ENCODE measurements at regions not wholly inside any gene's neighbourhood (a gene's known extent, or its start where the extent isn't known, plus 50 kb on each side); places are given as distances from the start of the nearest gene placed in this dataset.

- no peaks in the 10 kb centered on the region for H3K9me3 Mint-ChIP-seq
- no peak overlapping the region for H3K27ac Mint-ChIP-seq
- H3K4me3 Mint-ChIP-seq: no peak overlapping the region
- H3K27me3 Mint-ChIP-seq (ENCODE audit: low read depth): no peaks in the 10 kb centered on the region
- no peak for TF ChIP-seq CTCF (IDR thresholded peaks at IDR 0.05; ENCODE audit: unreplicated experiment in 3 of 3)
- no peaks in the 10 kb centered on the region for H3K36me3 Mint-ChIP-seq (ENCODE audit: low read depth)
- peaks cover 8% of the 10 kb centered on the region for H3K4me1 Mint-ChIP-seq
These were observed 685.2 kb upstream of the CHORDC1 start for GRCh38 chr11:90908074-90908473.

DNA sequence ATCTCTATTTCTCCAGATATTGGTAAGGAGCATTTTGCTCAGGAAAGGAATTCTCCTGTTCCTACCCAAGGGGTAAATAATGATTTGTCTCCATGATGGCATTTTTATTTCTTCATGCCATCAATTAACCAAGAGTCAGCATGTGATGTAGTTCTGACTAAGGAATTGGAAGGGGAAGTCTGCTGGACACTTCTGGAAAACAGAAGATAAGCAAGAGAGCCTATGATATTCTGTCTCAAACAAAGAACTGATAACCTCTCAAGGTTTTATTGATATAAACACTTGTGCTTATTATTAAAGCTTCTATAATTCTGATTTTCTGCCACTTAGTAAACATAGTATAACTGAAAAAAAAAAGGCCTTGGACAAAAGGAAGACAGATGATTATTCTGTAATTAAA is 673.0 kb upstream of the CHORDC1 start:
- Mint-ChIP-seq H3K4me3 (no peak overlapping the region), H3K36me3 (ENCODE audit: low read depth) (no peaks in the 10 kb centered on the region), H3K9me3 (peaks cover 5% of the 10 kb centered on the region), H3K4me1 (no peaks in the 10 kb centered on the region), H3K27ac (no peak overlapping the region), H3K27me3 (ENCODE audit: low read depth) (no peaks in the 10 kb centered on the region)
- TF ChIP-seq CTCF (IDR thresholded peaks at IDR 0.05; ENCODE audit: unreplicated experiment in 3 of 3): no peak

- H3K27ac Mint-ChIP-seq: peak overlapping the region in 1 of 3 experiments; percentile 61
- no peaks in the 10 kb centered on the region for H3K27me3 Mint-ChIP-seq (ENCODE audit: low read depth)
- no peaks in the 10 kb centered on the region for H3K36me3 Mint-ChIP-seq (ENCODE audit: low read depth)
- TF ChIP-seq CTCF (IDR thresholded peaks at IDR 0.05; ENCODE audit: unreplicated experiment in 3 of 3): no peak
- no peaks in the 10 kb centered on the region for H3K4me1 Mint-ChIP-seq
- no peak overlapping the region for H3K4me3 Mint-ChIP-seq
- peaks cover 3% of the 10 kb centered on the region for H3K9me3 Mint-ChIP-seq
These were observed 667.5 kb upstream of the CHORDC1 start for GRCh38 chr11:90890347-90890746.

DNA sequence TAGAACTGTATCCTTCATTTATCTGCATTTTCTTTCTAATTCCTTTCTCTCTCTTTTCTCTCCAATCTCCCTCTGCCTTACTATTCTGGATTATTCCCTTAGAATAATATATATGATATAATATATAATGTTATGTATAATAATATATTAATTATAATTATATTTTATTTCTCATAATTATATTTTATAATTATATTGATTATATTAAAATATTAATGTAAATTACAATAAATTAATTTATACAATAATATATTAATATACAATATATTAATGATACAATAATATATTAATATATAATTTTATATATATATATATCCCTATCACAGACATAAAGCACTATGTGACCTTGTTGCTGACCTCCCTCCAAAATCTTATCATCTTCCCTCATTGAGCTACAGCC is 661.3 kb upstream of the CHORDC1 start:
- no peaks in the 10 kb centered on the region for H3K36me3 Mint-ChIP-seq (ENCODE audit: low read depth)
- H3K27ac Mint-ChIP-seq: no peak overlapping the region
- H3K9me3 Mint-ChIP-seq: no peaks in the 10 kb centered on the region
- H3K4me1 Mint-ChIP-seq: no peaks in the 10 kb centered on the region
- H3K27me3 Mint-ChIP-seq (ENCODE audit: low read depth): no peaks in the 10 kb centered on the region
- H3K4me3 Mint-ChIP-seq: no peak overlapping the region
- no peak for TF ChIP-seq CTCF (IDR thresholded peaks at IDR 0.05; ENCODE audit: unreplicated experiment in 3 of 3)

DNA sequence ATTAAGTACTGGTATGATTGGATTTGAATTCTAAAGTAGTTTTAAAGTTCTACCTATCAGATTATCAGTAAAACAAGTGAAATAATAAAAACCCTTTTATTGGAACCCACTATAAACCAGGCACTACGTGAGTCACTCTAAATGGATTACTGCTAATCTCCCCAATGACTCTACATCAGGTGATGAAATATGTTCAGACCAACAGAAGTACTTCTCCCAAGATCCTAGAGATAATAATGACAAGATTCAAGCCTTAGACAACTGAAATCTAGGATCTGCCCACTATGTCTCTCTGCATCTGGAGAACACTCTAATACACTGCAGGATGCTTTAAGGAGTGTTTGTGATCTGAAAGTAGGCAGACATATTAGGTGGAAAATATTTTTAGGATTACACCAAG is 652.1 kb upstream of the CHORDC1 start:
- Mint-ChIP-seq H3K27ac (no peak overlapping the region), H3K9me3 (no peaks in the 10 kb centered on the region), H3K4me1 (no peaks in the 10 kb centered on the region), H3K4me3 (no peak overlapping the region), H3K36me3 (ENCODE audit: low read depth) (no peaks in the 10 kb centered on the region), H3K27me3 (ENCODE audit: low read depth) (no peaks in the 10 kb centered on the region)
- TF ChIP-seq CTCF (IDR thresholded peaks at IDR 0.05; ENCODE audit: unreplicated experiment in 3 of 3): no peak

DNA sequence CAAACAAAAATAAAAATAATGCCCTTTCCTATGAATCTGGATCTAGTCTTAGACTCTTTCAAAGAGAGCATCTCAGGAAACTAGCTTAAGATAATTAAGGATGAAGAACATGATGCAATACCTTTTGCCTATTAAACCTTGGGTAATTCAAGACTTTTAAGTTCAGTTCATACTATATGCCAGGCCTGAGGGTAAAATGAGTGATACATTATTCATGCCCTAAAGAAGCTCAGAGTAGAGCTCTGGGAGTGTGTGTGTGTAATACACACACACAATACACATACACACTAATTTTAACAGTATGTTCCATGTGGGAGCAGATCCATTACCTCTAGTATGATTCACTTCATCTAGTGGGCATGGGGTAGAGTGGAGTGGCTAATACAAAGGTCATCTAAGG is 651.4 kb upstream of the CHORDC1 start:
- no peak overlapping the region for H3K27ac Mint-ChIP-seq
- no peaks in the 10 kb centered on the region for H3K4me1 Mint-ChIP-seq
- TF ChIP-seq CTCF (IDR thresholded peaks at IDR 0.05; ENCODE audit: unreplicated experiment in 3 of 3): no peak
- H3K27me3 Mint-ChIP-seq (ENCODE audit: low read depth): no peaks in the 10 kb centered on the region
- no peaks in the 10 kb centered on the region for H3K36me3 Mint-ChIP-seq (ENCODE audit: low read depth)
- no peak overlapping the region for H3K4me3 Mint-ChIP-seq
- H3K9me3 Mint-ChIP-seq: no peaks in the 10 kb centered on the region

All from nephron (organoid).